Kidney epithelial cell (primary cell): ENCODE measurements at regions not wholly inside any gene's neighbourhood (a gene's known extent, or its start where the extent isn't known, plus 50 kb on each side); places are given as distances from the start of the nearest gene placed in this dataset.

Experiments
- DNase-seq: peaks from one replicate; pipeline ENCODE4 v3.0.0-alpha.2; 2010; ENCODE audit warnings: low read depth
- H3K27me3 ChIP-seq: 2 replicates; pipeline ENCODE4 v1.6.0; 2011; ENCODE audit warnings: low read length; ENCODE audit not compliant: control insufficient read depth, insufficient read depth
- H3K36me3 ChIP-seq: 2 replicates; pipeline ENCODE4 v1.5.1; 2011; ENCODE audit warnings: low read length; ENCODE audit not compliant: control insufficient read depth, insufficient read depth
- H3K4me3 ChIP-seq: 2 replicates; pipeline ENCODE4 v1.5.1; 2011; ENCODE audit warnings: low read depth, mild to moderate bottlenecking, control low read depth, low read length
- CTCF ChIP-seq: IDR thresholded peaks from 2 replicates; pipeline ENCODE4 v1.5.1; 2011; ENCODE audit warnings: mild to moderate bottlenecking, moderate library complexity, low read length, control low read depth, inconsistent platforms; ENCODE audit not compliant: insufficient read depth, poor library complexity, severe bottlenecking

GRCh38 chr9:107557236-107557990, 67.8 kb upstream of the KLF4 start:
- peak; percentile 12 for DNase-seq
- no peak for TF ChIP-seq CTCF
- Histone ChIP-seq H3K4me3 (no peak overlapping the region), H3K27me3 (no peaks in the 10 kb centered on the region), H3K36me3 (no peaks in the 10 kb centered on the region)

GRCh38 chr9:107554636-107555035, 65.1 kb upstream of the KLF4 start:
- DNase-seq: no peak
- Histone ChIP-seq H3K36me3 (no peaks in the 10 kb centered on the region), H3K4me3 (no peak overlapping the region), H3K27me3 (no peaks in the 10 kb centered on the region)
- no peak for TF ChIP-seq CTCF

- peak; percentile 81 for DNase-seq
- no peaks in the 10 kb centered on the region for H3K36me3 ChIP-seq
- no peaks in the 10 kb centered on the region for H3K27me3 ChIP-seq
- no peak overlapping the region for H3K4me3 ChIP-seq
- TF ChIP-seq CTCF: no peak
Observed at GRCh38 chr9:107548298-107549142, 59.0 kb upstream of the KLF4 start.

- DNase-seq: no peak
- Histone ChIP-seq H3K27me3 (no peaks in the 10 kb centered on the region), H3K36me3 (no peaks in the 10 kb centered on the region), H3K4me3 (no peak overlapping the region)
- TF ChIP-seq CTCF: no peak
Observed at GRCh38 chr9:107547772-107548297, 58.3 kb upstream of the KLF4 start.

GRCh38 chr9:107547303-107547702, 57.7 kb upstream of the KLF4 start:
- no peaks in the 10 kb centered on the region for H3K27me3 ChIP-seq
- H3K4me3 ChIP-seq: no peak overlapping the region
- DNase-seq: no peak
- no peaks in the 10 kb centered on the region for H3K36me3 ChIP-seq
- TF ChIP-seq CTCF: no peak
